Mesenchymal stem cell (in vitro differentiated cells and primary cell): ENCODE measurements at regions not wholly inside any gene's neighbourhood (a gene's known extent, or its start where the extent isn't known, plus 50 kb on each side); places are given as distances from the start of the nearest gene placed in this dataset.

Experiments used
- DNase-seq: peaks from one replicate; pipeline ENCODE4 v3.0.0-alpha.2; 2013
- H2AFZ ChIP-seq: one replicate; pipeline ENCODE4 v1.6.1; 2013; ENCODE audit warnings: low read depth, mild to moderate bottlenecking, control low read depth, inconsistent platforms, low read length, moderate library complexity
- H2AK5ac ChIP-seq: 2 replicates; pipeline ENCODE4 v1.6.1; 2013; ENCODE audit warnings: low read length, moderate library complexity, mild to moderate bottlenecking, inconsistent platforms; ENCODE audit not compliant: severe bottlenecking
- H2BK120ac ChIP-seq: one replicate; pipeline ENCODE4 v1.6.1; 2013; ENCODE audit warnings: low read depth, mild to moderate bottlenecking, inconsistent platforms, low read length, moderate library complexity
- H2BK12ac ChIP-seq, 2 experiments: one replicate each; pipeline ENCODE4 v1.6.1; 2013; ENCODE audit warnings: inconsistent platforms in 2 of 2, low read length in 2 of 2, mild to moderate bottlenecking in 2 of 2, moderate library complexity in 2 of 2, control low read depth in 1 of 2
- H2BK15ac ChIP-seq: one replicate; pipeline ENCODE4 v1.6.1; 2013; ENCODE audit warnings: mild to moderate bottlenecking, low read depth, inconsistent platforms; ENCODE audit not compliant: poor library complexity, severe bottlenecking
- H2BK5ac ChIP-seq: 2 replicates; pipeline ENCODE4 v1.6.1; 2013; ENCODE audit warnings: low read depth, mild to moderate bottlenecking, low read length, control low read depth, inconsistent platforms; ENCODE audit not compliant: poor library complexity, severe bottlenecking
- H3K14ac ChIP-seq, 2 experiments: one replicate each; pipeline ENCODE4 v1.6.1; 2013; ENCODE audit warnings: inconsistent platforms in 2 of 2, low read length in 2 of 2, control low read depth in 1 of 2, mild to moderate bottlenecking in 1 of 2, moderate library complexity in 1 of 2
- H3K18ac ChIP-seq, 2 experiments: one replicate each; pipeline ENCODE4 v1.6.1; 2013; ENCODE audit warnings: inconsistent platforms in 2 of 2, low read length in 2 of 2, control low read depth in 1 of 2, low read depth in 1 of 2, mild to moderate bottlenecking in 1 of 2
- H3K23ac ChIP-seq, 2 experiments: one replicate each; pipeline ENCODE4 v1.6.1; 2013; ENCODE audit warnings: inconsistent platforms in 2 of 2, low read length in 2 of 2, mild to moderate bottlenecking in 2 of 2, moderate library complexity in 2 of 2, control low read depth in 1 of 2
- H3K27ac ChIP-seq: 2 replicates; pipeline ENCODE4 v1.5.1; 2013; ENCODE audit warnings: mild to moderate bottlenecking, moderate library complexity, low read length, control low read depth, inconsistent platforms; ENCODE audit not compliant: poor library complexity, severe bottlenecking
- H3K27me3 ChIP-seq, 2 experiments: 2 replicates each; pipeline versions ENCODE4 v1.6.1 to v1.7.0; 2013; ENCODE audit warnings: low read length in 2 of 2, mild to moderate bottlenecking in 2 of 2, moderate library complexity in 2 of 2, control low read depth in 1 of 2, inconsistent platforms in 1 of 2; ENCODE audit not compliant: control insufficient read depth in 1 of 2, insufficient read depth in 1 of 2
- H3K36me3 ChIP-seq, 2 experiments: 2 replicates each; pipeline versions ENCODE4 v1.6.1 to v1.7.0; 2013; ENCODE audit warnings: low read length in 2 of 2, control low read depth in 1 of 2, inconsistent platforms in 1 of 2, low read depth in 1 of 2, mild to moderate bottlenecking in 1 of 2; ENCODE audit not compliant: insufficient read depth in 2 of 2, control insufficient read depth in 1 of 2
- H3K4ac ChIP-seq, 2 experiments: one replicate each; pipeline ENCODE4 v1.6.1; 2013; ENCODE audit warnings: inconsistent platforms in 2 of 2, low read length in 2 of 2, mild to moderate bottlenecking in 2 of 2, moderate library complexity in 2 of 2, control low read depth in 1 of 2, low read depth in 1 of 2
- H3K4me1 ChIP-seq: 2 replicates; pipeline ENCODE4 v1.6.1; 2013; ENCODE audit warnings: low read depth, low read length, control low read depth; ENCODE audit not compliant: control insufficient read depth, insufficient read depth
- H3K4me2 ChIP-seq: 2 replicates; pipeline ENCODE4 v1.6.1; 2013; ENCODE audit warnings: low read length, mild to moderate bottlenecking, inconsistent platforms; ENCODE audit not compliant: poor library complexity, severe bottlenecking
- H3K4me3 ChIP-seq, 2 experiments: 2 replicates each; pipeline versions ENCODE4 v1.5.1 to v1.7.0; 2013; ENCODE audit warnings: low read length in 2 of 2, mild to moderate bottlenecking in 2 of 2, control low read depth in 1 of 2, low read depth in 1 of 2; ENCODE audit not compliant: insufficient read depth in 1 of 2
- H3K79me1 ChIP-seq: replicated peaks from 2 replicates; pipeline ENCODE4 v1.6.1; 2013; ENCODE audit warnings: mild to moderate bottlenecking, control low read depth, low read length, inconsistent platforms; ENCODE audit not compliant: poor library complexity, severe bottlenecking
- H3K9ac ChIP-seq: 2 replicates; pipeline ENCODE4 v1.7.0; 2013; ENCODE audit warnings: mild to moderate bottlenecking, low read length, moderate library complexity
- H3K9me3 ChIP-seq: 2 replicates; pipeline ENCODE4 v1.7.0; 2013; ENCODE audit warnings: mild to moderate bottlenecking, low read length; ENCODE audit not compliant: control insufficient read depth
- H4K8ac ChIP-seq: one replicate; pipeline ENCODE4 v1.6.1; 2013; ENCODE audit warnings: inconsistent platforms, mild to moderate bottlenecking, low read length, moderate library complexity
- H4K91ac ChIP-seq: one replicate; pipeline ENCODE4 v1.6.1; 2013; ENCODE audit warnings: mild to moderate bottlenecking, low read length, inconsistent platforms
- WGBS: methylation state at CpG from one replicate; pipeline ENCODE4 v1.1.7; 2013; ENCODE audit warnings: mixed read lengths; 5-methylcytosine and 5-hydroxymethylcytosine counted together

DNA sequence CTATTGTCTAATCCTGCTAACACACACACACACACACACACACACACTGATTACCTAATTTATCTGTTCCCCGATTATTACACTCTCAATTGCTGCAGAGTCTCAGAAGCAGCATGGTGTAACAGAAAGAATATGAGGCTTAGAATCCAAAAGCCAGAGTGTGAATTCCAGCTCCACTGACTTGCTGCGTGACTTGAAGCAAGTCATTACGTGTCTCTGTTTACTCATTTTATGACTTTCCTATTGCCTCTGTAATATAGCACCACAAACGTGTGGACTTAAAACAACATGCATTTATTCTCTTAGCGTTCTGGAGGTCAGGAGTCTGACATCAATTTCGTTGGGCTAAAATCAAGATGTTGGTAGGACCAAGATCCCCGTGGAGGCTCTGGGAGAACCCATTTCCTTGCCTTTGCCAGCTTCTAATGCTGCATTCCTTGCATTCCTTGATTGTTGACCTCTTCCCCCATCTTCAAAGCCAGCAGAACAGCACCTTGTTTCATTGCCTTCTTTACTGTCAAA is 55.9 kb upstream of the ATP5PO start:
- Histone ChIP-seq H2BK5ac (no peak overlapping the region), H2BK120ac (no peak overlapping the region), H4K8ac (no peak overlapping the region), H3K79me1 (no peaks in the 10 kb centered on the region), H2AK5ac (no peak overlapping the region), H3K18ac (no peak overlapping the region), H3K14ac (no peak overlapping the region), H3K23ac (no peak overlapping the region), H4K91ac (no peak overlapping the region), H2BK15ac (no peak overlapping the region), H3K36me3 (no peaks in the 10 kb centered on the region), H3K27me3 (no peaks in the 10 kb centered on the region), H3K9me3 (no peaks in the 10 kb centered on the region), H3K4ac (no peak overlapping the region), H3K9ac (no peak overlapping the region), H2BK12ac (no peak overlapping the region), H3K4me2 (no peak overlapping the region), H3K27ac (peak overlapping the region; percentile 84), H2AFZ (no peak overlapping the region), H3K4me3 (no peak overlapping the region), H3K4me1 (peaks cover 27% of the 10 kb centered on the region)
- WGBS, result 6% methylated on average over 7 of the region's 7 CpGs
- DNase-seq, result peak; percentile 91

DNA sequence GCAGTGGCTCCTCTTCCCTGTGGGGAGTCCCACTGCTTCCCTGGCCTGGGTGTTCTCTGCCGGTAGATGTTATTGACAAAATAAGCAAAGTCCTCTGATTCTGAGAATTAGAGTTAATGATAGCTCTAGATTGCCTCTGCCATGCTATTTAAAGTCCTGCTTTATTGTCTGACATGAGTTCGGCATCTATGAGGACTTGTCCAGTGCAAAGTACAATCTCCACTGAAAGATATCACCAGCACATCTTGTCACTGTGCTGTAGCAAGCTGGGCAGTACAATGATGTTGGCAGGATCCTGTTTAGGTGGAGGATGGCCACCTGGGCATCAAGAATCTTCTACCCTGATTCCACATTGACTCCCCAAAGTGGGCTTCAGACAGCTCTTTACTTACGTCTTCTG is 54.0 kb upstream of the ATP5PO start:
- H2BK12ac ChIP-seq, result peak overlapping the region in 1 of 2 experiments; percentile 85
- DNase-seq, result no peak
- peak overlapping the region; percentile 69 for H2BK5ac ChIP-seq
- H2BK120ac ChIP-seq, result no peak overlapping the region
- peak overlapping the region; percentile 99 for H3K27ac ChIP-seq
- no peak overlapping the region for H3K23ac ChIP-seq
- no peak overlapping the region for H3K4me2 ChIP-seq
- H3K4me1 ChIP-seq, result peaks cover 24% of the 10 kb centered on the region
- no peaks in the 10 kb centered on the region for H3K27me3 ChIP-seq
- no peak overlapping the region for H3K14ac ChIP-seq
- H2AK5ac ChIP-seq, result peak overlapping the region; percentile 10
- WGBS, result 96% methylated on average over 3 of the region's 3 CpGs
- H3K36me3 ChIP-seq, result no peaks in the 10 kb centered on the region
- no peak overlapping the region for H4K8ac ChIP-seq
- H3K18ac ChIP-seq, result peak overlapping the region; percentile 23 to 75
- peak overlapping the region in 1 of 2 experiments; percentile 50 for H3K4ac ChIP-seq
- no peak overlapping the region for H4K91ac ChIP-seq
- H2BK15ac ChIP-seq, result peak overlapping the region; percentile 0
- H3K4me3 ChIP-seq, result peak overlapping the region in 1 of 2 experiments; percentile 28
- H3K79me1 ChIP-seq, result no peaks in the 10 kb centered on the region
- H3K9me3 ChIP-seq, result no peaks in the 10 kb centered on the region
- peak overlapping the region; percentile 53 for H3K9ac ChIP-seq
- H2AFZ ChIP-seq, result no peak overlapping the region

DNA sequence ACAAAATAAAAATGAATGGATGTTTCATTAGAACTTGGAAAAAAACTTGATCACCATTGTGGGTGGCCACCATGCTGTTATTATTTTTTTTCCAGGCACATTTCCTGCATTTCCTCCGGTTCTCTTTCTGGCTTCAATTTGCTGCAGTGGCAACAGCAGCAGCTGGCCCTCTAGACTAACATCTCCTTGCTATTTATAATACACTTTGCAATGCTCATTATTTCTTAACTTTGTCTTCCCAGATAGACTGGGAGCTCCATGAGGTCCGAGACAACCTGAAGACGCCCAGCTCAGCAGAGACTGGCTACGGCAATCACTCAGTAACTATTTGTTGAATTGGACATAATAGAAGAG is 53.4 kb upstream of the ATP5PO start:
- H3K23ac ChIP-seq, result no peak overlapping the region
- H3K4ac ChIP-seq, result peak overlapping the region in 1 of 2 experiments; percentile 50
- H3K79me1 ChIP-seq, result no peaks in the 10 kb centered on the region
- H3K18ac ChIP-seq, result peak overlapping the region in 1 of 2 experiments; percentile 82
- peak overlapping the region in 1 of 2 experiments; percentile 28 for H3K4me3 ChIP-seq
- H4K8ac ChIP-seq, result peak overlapping the region; percentile 12
- no peak overlapping the region for H2BK12ac ChIP-seq
- H2AK5ac ChIP-seq, result no peak overlapping the region
- H3K36me3 ChIP-seq, result no peaks in the 10 kb centered on the region
- H2AFZ ChIP-seq, result no peak overlapping the region
- H4K91ac ChIP-seq, result no peak overlapping the region
- H2BK15ac ChIP-seq, result no peak overlapping the region
- H3K27ac ChIP-seq, result peak overlapping the region; percentile 99
- DNase-seq, result peak; percentile 38
- WGBS, result 61% methylated on average over 4 of the region's 4 CpGs
- H3K9ac ChIP-seq, result peak overlapping the region; percentile 53
- H3K4me2 ChIP-seq, result peak overlapping the region; percentile 2
- H3K4me1 ChIP-seq, result peaks cover 24% of the 10 kb centered on the region
- no peaks in the 10 kb centered on the region for H3K27me3 ChIP-seq
- peak overlapping the region; percentile 39 for H2BK120ac ChIP-seq
- H3K9me3 ChIP-seq, result no peaks in the 10 kb centered on the region
- no peak overlapping the region for H3K14ac ChIP-seq
- H2BK5ac ChIP-seq, result peak overlapping the region; percentile 90

DNA sequence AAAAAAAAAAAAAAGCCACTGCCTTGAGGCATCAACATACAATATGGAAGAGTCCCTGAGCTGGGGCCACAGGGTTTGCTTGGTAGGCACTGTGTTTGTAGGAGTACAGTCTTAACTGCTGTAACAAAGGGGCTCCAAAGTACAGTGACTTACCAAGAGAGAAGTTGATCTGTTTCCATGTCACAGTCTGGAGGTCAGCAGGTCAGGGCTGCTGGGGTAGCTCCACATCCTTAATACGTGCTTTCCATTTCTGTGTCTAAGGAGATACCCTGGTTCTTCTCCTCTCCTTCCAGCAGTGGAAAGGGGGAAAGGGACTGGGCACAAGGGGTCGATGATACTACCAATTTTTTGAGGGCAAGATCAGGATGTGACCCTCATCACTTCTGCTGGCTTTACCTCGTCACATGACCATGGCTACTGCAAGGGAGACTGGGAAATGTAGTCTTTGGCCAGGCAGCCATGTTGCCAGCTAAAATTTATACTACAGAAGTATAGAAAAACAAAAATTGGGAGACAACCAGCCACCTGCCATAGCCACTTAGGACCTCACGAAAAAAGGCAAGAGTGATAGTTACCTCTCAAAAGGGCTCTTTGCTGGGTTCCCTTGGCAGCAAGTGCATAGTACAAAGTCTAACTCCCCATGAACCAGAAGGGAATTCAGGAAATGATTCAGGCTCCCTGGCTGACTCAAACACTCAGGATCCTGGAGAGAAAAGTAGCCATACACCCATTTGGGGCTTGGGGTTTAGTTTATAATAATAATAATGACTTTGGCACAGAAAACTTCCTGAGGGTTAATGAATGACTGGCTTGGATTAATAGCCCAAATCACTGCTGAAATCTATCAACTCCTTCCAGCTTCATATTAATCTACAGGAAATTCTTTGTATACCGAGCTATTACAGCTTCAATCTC is 52.7 kb upstream of the ATP5PO start:
- Histone ChIP-seq H2BK5ac (peak overlapping the region; percentile 98), H3K23ac (no peak overlapping the region), H3K27ac (peak overlapping the region; percentile 99), H3K9me3 (no peaks in the 10 kb centered on the region), H3K4me2 (peak overlapping the region; percentile 42), H4K8ac (peak overlapping the region; percentile 63), H3K9ac (peak overlapping the region; percentile 53), H3K4me3 (peak overlapping the region in 1 of 2 experiments; percentile 12), H3K18ac (peak overlapping the region; percentile 67 to 76), H3K27me3 (no peaks in the 10 kb centered on the region), H3K4ac (peak overlapping the region in 1 of 2 experiments; percentile 60), H2BK120ac (peak overlapping the region; percentile 4), H4K91ac (peak overlapping the region; percentile 84), H3K4me1 (peaks cover 23% of the 10 kb centered on the region), H2AK5ac (peak overlapping the region; percentile 42), H2BK12ac (peak overlapping the region; percentile 0 to 59), H3K14ac (no peak overlapping the region), H2AFZ (peak overlapping the region; percentile 15), H2BK15ac (peak overlapping the region; percentile 44), H3K79me1 (no peaks in the 10 kb centered on the region), H3K36me3 (no peaks in the 10 kb centered on the region)
- WGBS, result 43% methylated on average over 2 of the region's 5 CpGs
- peak; percentile 80 for DNase-seq
